PFSK-1 (cell line): ENCODE measurements at regions not wholly inside any gene's neighbourhood (a gene's known extent, or its start where the extent isn't known, plus 50 kb on each side); places are given as distances from the start of the nearest gene placed in this dataset.

Source experiments
- FOXP2 ChIP-seq: optimal IDR thresholded peaks from 2 replicates; pipeline ENCODE3; 2011; ENCODE audit warnings: borderline replicate concordance, control low read depth, inconsistent platforms; ENCODE audit not compliant: insufficient read depth; ENCODE audit errors: extremely low read length, extremely low read depth
- POLR2AphosphoS5 ChIP-seq: IDR thresholded peaks from 2 replicates; pipeline ENCODE4 v1.6.1; 2012; ENCODE audit warnings: low read depth, mild to moderate bottlenecking, control low read depth, low read length, moderate library complexity
- SIN3A ChIP-seq: IDR thresholded peaks from 2 replicates; pipeline ENCODE4 v1.6.1; 2012; ENCODE audit warnings: mild to moderate bottlenecking, low read length, moderate library complexity, borderline replicate concordance; ENCODE audit not compliant: insufficient read depth
- TAF1 ChIP-seq: IDR thresholded peaks from 2 replicates; pipeline ENCODE4 v1.6.1; 2012; ENCODE audit warnings: low read length, control low read depth, borderline replicate concordance; ENCODE audit not compliant: insufficient read depth
- TF ChIP-seq, protein P1 (sequence below), 2 experiments: IDR thresholded peaks; 2 replicates each; pipeline versions ENCODE4 v1.6.1 to v1.8.0; 2011 to 2012; ENCODE audit warnings: low read depth in 2 of 2, low read length in 2 of 2, control low read depth in 1 of 2, inconsistent platforms in 1 of 2, mild to moderate bottlenecking in 1 of 2, moderate library complexity in 1 of 2; ENCODE audit not compliant: insufficient read depth in 1 of 2

- no peak for TF ChIP-seq FOXP2
Measured at GRCh38 chr3:182583545-182583944, 209.8 kb upstream of the ATP11B start.

GRCh38 chr3:182585532-182586150 is 207.7 kb upstream of the ATP11B start:
- no peak for TF ChIP-seq POLR2AphosphoS5
- TF ChIP-seq, protein P1, sequence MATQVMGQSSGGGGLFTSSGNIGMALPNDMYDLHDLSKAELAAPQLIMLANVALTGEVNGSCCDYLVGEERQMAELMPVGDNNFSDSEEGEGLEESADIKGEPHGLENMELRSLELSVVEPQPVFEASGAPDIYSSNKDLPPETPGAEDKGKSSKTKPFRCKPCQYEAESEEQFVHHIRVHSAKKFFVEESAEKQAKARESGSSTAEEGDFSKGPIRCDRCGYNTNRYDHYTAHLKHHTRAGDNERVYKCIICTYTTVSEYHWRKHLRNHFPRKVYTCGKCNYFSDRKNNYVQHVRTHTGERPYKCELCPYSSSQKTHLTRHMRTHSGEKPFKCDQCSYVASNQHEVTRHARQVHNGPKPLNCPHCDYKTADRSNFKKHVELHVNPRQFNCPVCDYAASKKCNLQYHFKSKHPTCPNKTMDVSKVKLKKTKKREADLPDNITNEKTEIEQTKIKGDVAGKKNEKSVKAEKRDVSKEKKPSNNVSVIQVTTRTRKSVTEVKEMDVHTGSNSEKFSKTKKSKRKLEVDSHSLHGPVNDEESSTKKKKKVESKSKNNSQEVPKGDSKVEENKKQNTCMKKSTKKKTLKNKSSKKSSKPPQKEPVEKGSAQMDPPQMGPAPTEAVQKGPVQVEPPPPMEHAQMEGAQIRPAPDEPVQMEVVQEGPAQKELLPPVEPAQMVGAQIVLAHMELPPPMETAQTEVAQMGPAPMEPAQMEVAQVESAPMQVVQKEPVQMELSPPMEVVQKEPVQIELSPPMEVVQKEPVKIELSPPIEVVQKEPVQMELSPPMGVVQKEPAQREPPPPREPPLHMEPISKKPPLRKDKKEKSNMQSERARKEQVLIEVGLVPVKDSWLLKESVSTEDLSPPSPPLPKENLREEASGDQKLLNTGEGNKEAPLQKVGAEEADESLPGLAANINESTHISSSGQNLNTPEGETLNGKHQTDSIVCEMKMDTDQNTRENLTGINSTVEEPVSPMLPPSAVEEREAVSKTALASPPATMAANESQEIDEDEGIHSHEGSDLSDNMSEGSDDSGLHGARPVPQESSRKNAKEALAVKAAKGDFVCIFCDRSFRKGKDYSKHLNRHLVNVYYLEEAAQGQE (IDR thresholded peaks at IDR 0.05; ENCODE audit: insufficient read depth in 1 of 2, low read depth in 2 of 2, low read length in 2 of 2) = no peak
- no peak for TF ChIP-seq FOXP2
- TF ChIP-seq TAF1 = no peak

- TF ChIP-seq FOXP2 = no peak
- no peak for TF ChIP-seq TAF1
- no peak for TF ChIP-seq SIN3A
- TF ChIP-seq POLR2AphosphoS5 = no peak
- TF ChIP-seq, protein P1 (IDR thresholded peaks at IDR 0.05; ENCODE audit: insufficient read depth in 1 of 2, low read depth in 2 of 2, low read length in 2 of 2) = no peak
Measured at GRCh38 chr3:182592747-182593146, 200.6 kb upstream of the ATP11B start.

- TF ChIP-seq, protein P1 (IDR thresholded peaks at IDR 0.05; ENCODE audit: insufficient read depth in 1 of 2, low read depth in 2 of 2, low read length in 2 of 2) = no peak
- no peak for TF ChIP-seq SIN3A
- no peak for TF ChIP-seq TAF1
- TF ChIP-seq FOXP2 = no peak
- TF ChIP-seq POLR2AphosphoS5 = no peak
Measured at GRCh38 chr3:182596676-182597410, 196.5 kb upstream of the ATP11B start.

- no peak for TF ChIP-seq POLR2AphosphoS5
- no peak for TF ChIP-seq SIN3A
Measured at GRCh38 chr3:182597621-182598041, 195.7 kb upstream of the ATP11B start.

GRCh38 chr3:182601597-182601996 is 191.7 kb upstream of the ATP11B start:
- TF ChIP-seq SIN3A (no peak), TAF1 (no peak), FOXP2 (no peak), POLR2AphosphoS5 (no peak)
- TF ChIP-seq, protein P1 (IDR thresholded peaks at IDR 0.05; ENCODE audit: insufficient read depth in 1 of 2, low read depth in 2 of 2, low read length in 2 of 2) = no peak
